ENCODE measurements at regions not wholly inside any gene's neighbourhood (a gene's known extent, or its start where the extent isn't known, plus 50 kb on each side); places are given as distances from the start of the nearest gene placed in this dataset.
"Not testable (repeated sequence)": the region's sequence is repeated elsewhere in the genome, so short reads cannot be mapped to it uniquely, and the experiment has no call there.

DNA sequence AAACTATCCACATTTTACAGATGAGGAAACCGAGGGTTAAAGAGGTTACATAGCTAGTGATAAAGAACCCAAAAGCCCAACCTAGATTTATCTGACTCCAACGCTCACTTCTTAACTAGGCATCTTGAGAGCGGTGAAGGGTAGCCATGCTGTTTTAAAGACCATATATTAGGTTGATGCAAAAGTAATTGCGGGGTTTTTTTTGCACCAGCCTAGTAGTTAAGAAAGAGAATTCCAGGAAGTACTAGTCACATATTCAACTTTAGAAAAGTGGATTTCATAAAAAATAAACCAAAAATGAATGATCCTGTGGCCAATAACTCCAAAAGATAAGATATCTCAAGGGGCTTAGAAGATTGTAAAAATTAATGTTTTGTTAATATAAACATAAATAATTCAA lies 162.1 kb downstream of the GLUL start (continued):
- TF ChIP-seq SP3 (tag by site-specific recombination; IDR thresholded peaks at IDR 0.05) (no peak), ZNF585B (tag by site-specific recombination; IDR thresholded peaks at IDR 0.05) (no peak)

DNA sequence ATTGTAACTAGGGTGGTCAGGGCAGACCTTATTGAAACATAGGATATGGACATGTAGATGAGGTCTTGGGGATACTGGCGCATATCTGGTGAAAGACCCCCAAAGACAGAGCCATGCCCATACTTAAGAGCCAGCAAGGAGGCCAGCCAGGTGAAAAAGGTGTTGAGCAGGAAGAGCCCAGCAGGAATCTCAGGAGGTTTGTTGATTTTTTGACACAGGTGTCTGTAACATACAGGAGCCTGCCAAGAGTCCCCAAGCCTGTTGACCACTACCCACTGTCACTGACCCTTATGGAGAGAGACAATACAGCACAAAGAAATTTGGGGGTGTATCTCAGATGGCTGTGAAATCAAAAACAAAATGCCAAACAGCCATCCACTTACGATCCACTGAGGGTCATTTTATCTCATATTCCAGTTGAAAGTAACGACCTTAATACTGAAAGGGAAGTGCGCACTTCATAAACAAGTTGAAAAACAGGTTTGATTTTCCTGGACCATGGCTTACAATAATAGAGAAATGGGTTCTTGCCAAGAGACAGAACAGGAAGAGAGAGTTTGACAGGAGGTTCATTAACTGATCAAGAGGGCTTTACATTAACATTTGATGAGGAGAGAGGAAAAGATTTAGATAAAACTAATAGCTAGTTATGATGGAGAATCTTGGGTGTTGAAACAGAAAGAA lies 163.6 kb downstream of the GLUL start:
- ChIA-PET CTCF (interaction anchor here (1.4 kb wide), 1 partner anchor 85 kb away, joined by 3 read pairs; no protein-coding TSS in a partner anchor), POLR2A (no interaction called here)
- H3K4me3 ChIP-seq (ENCODE audit: low read depth, low read length): no peak overlapping the region
- H3K36me3 ChIP-seq (ENCODE audit: control insufficient read depth in 2 of 2, insufficient read depth in 1 of 2, low read length in 2 of 2): no peaks in the 10 kb centered on the region
- H3K4me1 ChIP-seq (ENCODE audit: control insufficient read depth, insufficient read depth, low read length): peaks cover 7% of the 10 kb centered on the region; the same call in 1 of the 2 replicates
- no peaks in the 10 kb centered on the region for H3K9me3 ChIP-seq (ENCODE audit: control insufficient read depth, insufficient read depth, low read depth, low read length)
- no peak overlapping the region for H3K27ac ChIP-seq (ENCODE audit: extremely low read depth, low read depth, low read length)
- no peak for TF ChIP-seq ZNF664 (tag by site-specific recombination; IDR thresholded peaks at IDR 0.05)
- TF ChIP-seq MZF1 (tag by site-specific recombination; IDR thresholded peaks at IDR 0.05; ENCODE audit: borderline replicate concordance): no peak
- no peak for TF ChIP-seq ZNF394 (tag by site-specific recombination; IDR thresholded peaks at IDR 0.05; ENCODE audit: borderline replicate concordance)
- TF ChIP-seq GLI4 (tag by site-specific recombination; IDR thresholded peaks at IDR 0.05): no peak
- TF ChIP-seq ZNF600 (tag by site-specific recombination; IDR thresholded peaks at IDR 0.05): no peak
- TF ChIP-seq ZNF114 (tag by site-specific recombination; IDR thresholded peaks at IDR 0.05): no peak
- no peak for TF ChIP-seq ZNF510 (tag by site-specific recombination; IDR thresholded peaks at IDR 0.05; ENCODE audit: insufficient replicate concordance)
- TF ChIP-seq REPIN1 (tag by site-specific recombination; IDR thresholded peaks at IDR 0.05; ENCODE audit: low read depth): no peak
- TF ChIP-seq TCF7L2 (IDR thresholded peaks at IDR 0.05; ENCODE audit: borderline replicate concordance, low read depth, low read length): no peak
- no peak for TF ChIP-seq ZNF146 (tag by site-specific recombination; IDR thresholded peaks at IDR 0.05)
- TF ChIP-seq, protein P1, sequence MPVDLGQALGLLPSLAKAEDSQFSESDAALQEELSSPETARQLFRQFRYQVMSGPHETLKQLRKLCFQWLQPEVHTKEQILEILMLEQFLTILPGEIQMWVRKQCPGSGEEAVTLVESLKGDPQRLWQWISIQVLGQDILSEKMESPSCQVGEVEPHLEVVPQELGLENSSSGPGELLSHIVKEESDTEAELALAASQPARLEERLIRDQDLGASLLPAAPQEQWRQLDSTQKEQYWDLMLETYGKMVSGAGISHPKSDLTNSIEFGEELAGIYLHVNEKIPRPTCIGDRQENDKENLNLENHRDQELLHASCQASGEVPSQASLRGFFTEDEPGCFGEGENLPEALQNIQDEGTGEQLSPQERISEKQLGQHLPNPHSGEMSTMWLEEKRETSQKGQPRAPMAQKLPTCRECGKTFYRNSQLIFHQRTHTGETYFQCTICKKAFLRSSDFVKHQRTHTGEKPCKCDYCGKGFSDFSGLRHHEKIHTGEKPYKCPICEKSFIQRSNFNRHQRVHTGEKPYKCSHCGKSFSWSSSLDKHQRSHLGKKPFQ (tag by site-specific recombination; IDR thresholded peaks at IDR 0.05): no peak
- no peak for TF ChIP-seq SP2 (tag by site-specific recombination; IDR thresholded peaks at IDR 0.05)
- TF ChIP-seq ZNF266 (tag by site-specific recombination; IDR thresholded peaks at IDR 0.05; ENCODE audit: low read depth): no peak
- TF ChIP-seq ZNF623 (tag by site-specific recombination; IDR thresholded peaks at IDR 0.05): no peak
- TF ChIP-seq SP7 (tag by site-specific recombination; IDR thresholded peaks at IDR 0.05): no peak
- TF ChIP-seq YY2 (tag by site-specific recombination; IDR thresholded peaks at IDR 0.05): no peak
- TF ChIP-seq ZNF785 (tag by site-specific recombination; IDR thresholded peaks at IDR 0.05): no peak
- no peak for TF ChIP-seq ZNF549 (tag by site-specific recombination; IDR thresholded peaks at IDR 0.05)
- no peak for TF ChIP-seq ZNF24 (tag by site-specific recombination; IDR thresholded peaks at IDR 0.05)
- TF ChIP-seq HOXA7 (CRISPR knock-in tag; IDR thresholded peaks at IDR 0.05; ENCODE audit: borderline replicate concordance): no peak

DNA sequence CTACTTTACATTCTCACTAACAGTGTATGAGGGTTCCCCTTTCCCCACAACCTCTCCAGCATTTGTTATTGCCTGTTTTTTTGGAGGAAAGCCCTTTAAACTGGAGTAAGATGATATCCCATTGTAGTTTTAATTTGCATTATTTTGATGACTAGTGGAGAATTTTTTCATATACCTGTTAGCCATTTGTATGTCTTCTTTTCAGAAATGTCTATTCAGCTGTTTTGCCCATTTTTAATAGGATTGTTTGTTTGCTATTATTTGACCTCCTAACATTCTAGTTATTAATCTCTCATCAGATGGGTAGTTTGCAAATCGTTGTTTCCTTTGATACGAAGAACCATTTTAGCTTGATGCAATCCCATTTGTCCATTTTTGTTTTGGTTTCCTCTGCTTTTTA lies 165.0 kb downstream of the GLUL start:
- Histone ChIP-seq H3K36me3 (ENCODE audit: control insufficient read depth in 2 of 2, insufficient read depth in 1 of 2, low read length in 2 of 2) (no peaks in the 10 kb centered on the region), H3K9me3 (ENCODE audit: control insufficient read depth, insufficient read depth, low read depth, low read length) (no peaks in the 10 kb centered on the region), H3K4me3 (ENCODE audit: low read depth, low read length) (no peak overlapping the region), H3K27ac (ENCODE audit: extremely low read depth, low read depth, low read length) (no peak overlapping the region), H3K4me1 (ENCODE audit: control insufficient read depth, insufficient read depth, low read length) (peaks cover 7% of the 10 kb centered on the region; the same call in 1 of the 2 replicates)
- ChIA-PET POLR2A (no interaction called here), CTCF (interaction anchor here (0.6 kb wide), 1 partner anchor 31 kb away, joined by 4 read pairs; no protein-coding TSS in a partner anchor)
- no peak for TF ChIP-seq ZNF121 (tag by site-specific recombination; IDR thresholded peaks at IDR 0.05)
- TF ChIP-seq ZNF514 (tag by site-specific recombination; IDR thresholded peaks at IDR 0.05): no peak
- TF ChIP-seq ZNF558 (tag by site-specific recombination; IDR thresholded peaks at IDR 0.05): no peak
- TF ChIP-seq, protein P2, sequence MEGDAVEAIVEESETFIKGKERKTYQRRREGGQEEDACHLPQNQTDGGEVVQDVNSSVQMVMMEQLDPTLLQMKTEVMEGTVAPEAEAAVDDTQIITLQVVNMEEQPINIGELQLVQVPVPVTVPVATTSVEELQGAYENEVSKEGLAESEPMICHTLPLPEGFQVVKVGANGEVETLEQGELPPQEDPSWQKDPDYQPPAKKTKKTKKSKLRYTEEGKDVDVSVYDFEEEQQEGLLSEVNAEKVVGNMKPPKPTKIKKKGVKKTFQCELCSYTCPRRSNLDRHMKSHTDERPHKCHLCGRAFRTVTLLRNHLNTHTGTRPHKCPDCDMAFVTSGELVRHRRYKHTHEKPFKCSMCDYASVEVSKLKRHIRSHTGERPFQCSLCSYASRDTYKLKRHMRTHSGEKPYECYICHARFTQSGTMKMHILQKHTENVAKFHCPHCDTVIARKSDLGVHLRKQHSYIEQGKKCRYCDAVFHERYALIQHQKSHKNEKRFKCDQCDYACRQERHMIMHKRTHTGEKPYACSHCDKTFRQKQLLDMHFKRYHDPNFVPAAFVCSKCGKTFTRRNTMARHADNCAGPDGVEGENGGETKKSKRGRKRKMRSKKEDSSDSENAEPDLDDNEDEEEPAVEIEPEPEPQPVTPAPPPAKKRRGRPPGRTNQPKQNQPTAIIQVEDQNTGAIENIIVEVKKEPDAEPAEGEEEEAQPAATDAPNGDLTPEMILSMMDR (tag by site-specific recombination; IDR thresholded peaks at IDR 0.05): no peak
- TF ChIP-seq ZNF521 (tag by site-specific recombination; IDR thresholded peaks at IDR 0.05): no peak
- TF ChIP-seq, protein P3, sequence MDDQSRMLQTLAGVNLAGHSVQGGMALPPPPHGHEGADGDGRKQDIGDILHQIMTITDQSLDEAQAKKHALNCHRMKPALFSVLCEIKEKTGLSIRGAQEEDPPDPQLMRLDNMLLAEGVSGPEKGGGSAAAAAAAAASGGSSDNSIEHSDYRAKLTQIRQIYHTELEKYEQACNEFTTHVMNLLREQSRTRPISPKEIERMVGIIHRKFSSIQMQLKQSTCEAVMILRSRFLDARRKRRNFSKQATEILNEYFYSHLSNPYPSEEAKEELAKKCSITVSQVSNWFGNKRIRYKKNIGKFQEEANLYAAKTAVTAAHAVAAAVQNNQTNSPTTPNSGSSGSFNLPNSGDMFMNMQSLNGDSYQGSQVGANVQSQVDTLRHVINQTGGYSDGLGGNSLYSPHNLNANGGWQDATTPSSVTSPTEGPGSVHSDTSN (CRISPR knock-in tag; IDR thresholded peaks at IDR 0.05): no peak
- TF ChIP-seq ZNF621 (tag by site-specific recombination; IDR thresholded peaks at IDR 0.05): no peak

DNA sequence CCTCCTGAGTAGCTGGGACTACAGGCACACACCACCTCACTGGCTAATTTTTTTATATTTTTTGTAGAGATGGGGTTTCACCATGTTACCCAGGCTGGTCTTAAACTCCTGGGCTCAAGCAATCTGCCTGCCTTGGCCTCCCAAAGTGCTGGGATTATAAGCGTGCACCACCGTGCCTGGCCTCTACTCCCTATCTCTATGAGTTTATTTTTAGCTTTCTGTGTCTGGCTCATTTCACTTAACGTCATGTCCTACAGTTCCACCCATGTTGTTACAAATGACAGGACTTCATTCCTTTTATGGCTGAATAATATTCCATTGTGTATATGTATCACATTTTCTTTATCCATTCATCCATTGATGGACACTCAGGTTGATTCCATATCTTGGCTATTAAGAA lies 164.2 kb upstream of the ZNF648 start:
- H3K4me3 ChIP-seq (ENCODE audit: low read depth, low read length); H3K9me3 ChIP-seq (ENCODE audit: control insufficient read depth, insufficient read depth, low read depth, low read length); POLR2A ChIA-PET; H3K4me1 ChIP-seq (ENCODE audit: control insufficient read depth, insufficient read depth, low read length); H3K36me3 ChIP-seq (ENCODE audit: control insufficient read depth in 2 of 2, insufficient read depth in 1 of 2, low read length in 2 of 2); H3K27ac ChIP-seq (ENCODE audit: extremely low read depth, low read depth, low read length): not testable (repeated sequence)
- CTCF ChIA-PET: interaction anchor here (0.7 to 0.9 kb wide), 2 partner anchors 83 to 84 kb away, joined by 3 to 4 read pairs; no protein-coding TSS in a partner anchor

Measured in HEK293 (cell line).